Mesodermal cell (in vitro differentiated cells): ENCODE measurements at regions not wholly inside any gene's neighbourhood (a gene's known extent, or its start where the extent isn't known, plus 50 kb on each side); places are given as distances from the start of the nearest gene placed in this dataset.

Experiments
- H3K27ac ChIP-seq: 2 replicates; pipeline ENCODE4 v1.7.0; 2013; ENCODE audit warnings: mild to moderate bottlenecking, low read depth, low read length, moderate library complexity; ENCODE audit not compliant: severe bottlenecking
- H3K36me3 ChIP-seq: 2 replicates; pipeline ENCODE4 v1.7.1; 2013; ENCODE audit warnings: mild to moderate bottlenecking, low read length, moderate library complexity; ENCODE audit not compliant: control insufficient read depth, insufficient read depth
- H3K4me1 ChIP-seq: one replicate; pipeline ENCODE4 v1.7.1; 2013; ENCODE audit warnings: mild to moderate bottlenecking, low read length; ENCODE audit not compliant: insufficient read depth, control insufficient read depth, poor library complexity, severe bottlenecking
- H3K4me3 ChIP-seq: 2 replicates; pipeline ENCODE4 v1.7.0; 2013; ENCODE audit warnings: low read length, control low read depth, mild to moderate bottlenecking; ENCODE audit not compliant: insufficient read depth, poor library complexity, severe bottlenecking; ENCODE audit errors: extremely low read depth
- H3K9me3 ChIP-seq: 2 replicates; pipeline ENCODE4 v1.7.1; 2013; ENCODE audit warnings: mild to moderate bottlenecking, low read length, moderate library complexity; ENCODE audit not compliant: control insufficient read depth
- WGBS, 2 experiments: methylation state at CpG; one replicate each; pipeline ENCODE4 v1.1.5; 2013; ENCODE audit warnings: missing lambda C conversion rate in 2 of 2; ENCODE audit not compliant: insufficient coverage in 2 of 2; 5-methylcytosine and 5-hydroxymethylcytosine counted together

DNA sequence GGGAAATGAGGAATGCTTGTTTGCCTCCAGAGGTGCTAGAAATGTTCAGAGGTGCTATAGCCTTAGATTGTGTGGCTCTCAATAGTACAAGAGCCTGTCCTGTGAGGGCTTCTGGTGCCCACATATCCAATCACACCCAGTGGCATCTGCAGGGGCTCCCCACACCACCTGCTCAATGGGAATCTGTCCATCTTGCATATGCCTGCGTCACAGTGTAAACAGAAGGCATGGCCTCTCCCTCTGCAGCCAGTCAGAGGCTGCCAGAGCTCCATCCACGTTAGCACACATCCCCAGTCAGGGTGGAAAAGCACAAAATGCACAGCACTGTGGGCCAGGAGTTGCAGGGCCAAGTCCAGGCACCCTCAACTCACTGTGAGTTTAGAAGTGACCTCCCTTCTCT lies 113.6 kb upstream of the GRIK3 start:
- 50 to 86% methylated on average over 1 to 2 of the region's 2 CpGs for WGBS, 2 experiments
- Histone ChIP-seq H3K9me3 (no peaks in the 10 kb centered on the region), H3K4me1 (no peaks in the 10 kb centered on the region), H3K4me3 (no peak overlapping the region), H3K27ac (no peak overlapping the region), H3K36me3 (no peaks in the 10 kb centered on the region)

- Histone ChIP-seq H3K9me3 (no peaks in the 10 kb centered on the region), H3K27ac (no peak overlapping the region), H3K4me1 (no peaks in the 10 kb centered on the region), H3K4me3 (no peak overlapping the region), H3K36me3 (no peaks in the 10 kb centered on the region)
- 100% methylated on average over 1 of the region's 1 CpG; no CpG with 5 or more reads in 1 of the 2 experiments for WGBS, 2 experiments
These were observed 114.3 kb upstream of the GRIK3 start for GRCh38 chr1:37148663-37149062.

GRCh38 chr1:37149296-37149695 lies 115.0 kb upstream of the GRIK3 start:
- H3K27ac ChIP-seq: no peak overlapping the region
- H3K36me3 ChIP-seq: no peaks in the 10 kb centered on the region
- WGBS, 2 experiments: 70 to 80% methylated on average over 7 to 8 of the region's 9 CpGs
- H3K4me1 ChIP-seq: no peaks in the 10 kb centered on the region
- H3K4me3 ChIP-seq: no peak overlapping the region
- H3K9me3 ChIP-seq: no peaks in the 10 kb centered on the region

- WGBS, 2 experiments: 73% methylated on average over 3 to 4 of the region's 5 CpGs
- Histone ChIP-seq H3K9me3 (no peaks in the 10 kb centered on the region), H3K36me3 (no peaks in the 10 kb centered on the region), H3K4me1 (no peaks in the 10 kb centered on the region), H3K4me3 (no peak overlapping the region), H3K27ac (no peak overlapping the region)
These were observed 116.7 kb upstream of the GRIK3 start for GRCh38 chr1:37150986-37151385.

- no peak overlapping the region for H3K4me3 ChIP-seq
- 73 to 83% methylated on average over 3 of the region's 3 CpGs for WGBS, 2 experiments
These were observed 117.5 kb upstream of the GRIK3 start for GRCh38 chr1:37151789-37152188.

GRCh38 chr1:37152491-37152890 lies 118.2 kb upstream of the GRIK3 start:
- Histone ChIP-seq H3K4me1 (no peaks in the 10 kb centered on the region), H3K9me3 (no peaks in the 10 kb centered on the region), H3K4me3 (no peak overlapping the region), H3K27ac (no peak overlapping the region), H3K36me3 (no peaks in the 10 kb centered on the region)
- 85 to 86% methylated on average over 4 to 6 of the region's 6 CpGs for WGBS, 2 experiments

More at GRCh38 chr1:37151789-37152188, 117.5 kb upstream of the GRIK3 start:
- H3K27ac ChIP-seq: no peak overlapping the region
- H3K4me1 ChIP-seq: no peaks in the 10 kb centered on the region
- H3K9me3 ChIP-seq: no peaks in the 10 kb centered on the region
- no peaks in the 10 kb centered on the region for H3K36me3 ChIP-seq

DNA sequence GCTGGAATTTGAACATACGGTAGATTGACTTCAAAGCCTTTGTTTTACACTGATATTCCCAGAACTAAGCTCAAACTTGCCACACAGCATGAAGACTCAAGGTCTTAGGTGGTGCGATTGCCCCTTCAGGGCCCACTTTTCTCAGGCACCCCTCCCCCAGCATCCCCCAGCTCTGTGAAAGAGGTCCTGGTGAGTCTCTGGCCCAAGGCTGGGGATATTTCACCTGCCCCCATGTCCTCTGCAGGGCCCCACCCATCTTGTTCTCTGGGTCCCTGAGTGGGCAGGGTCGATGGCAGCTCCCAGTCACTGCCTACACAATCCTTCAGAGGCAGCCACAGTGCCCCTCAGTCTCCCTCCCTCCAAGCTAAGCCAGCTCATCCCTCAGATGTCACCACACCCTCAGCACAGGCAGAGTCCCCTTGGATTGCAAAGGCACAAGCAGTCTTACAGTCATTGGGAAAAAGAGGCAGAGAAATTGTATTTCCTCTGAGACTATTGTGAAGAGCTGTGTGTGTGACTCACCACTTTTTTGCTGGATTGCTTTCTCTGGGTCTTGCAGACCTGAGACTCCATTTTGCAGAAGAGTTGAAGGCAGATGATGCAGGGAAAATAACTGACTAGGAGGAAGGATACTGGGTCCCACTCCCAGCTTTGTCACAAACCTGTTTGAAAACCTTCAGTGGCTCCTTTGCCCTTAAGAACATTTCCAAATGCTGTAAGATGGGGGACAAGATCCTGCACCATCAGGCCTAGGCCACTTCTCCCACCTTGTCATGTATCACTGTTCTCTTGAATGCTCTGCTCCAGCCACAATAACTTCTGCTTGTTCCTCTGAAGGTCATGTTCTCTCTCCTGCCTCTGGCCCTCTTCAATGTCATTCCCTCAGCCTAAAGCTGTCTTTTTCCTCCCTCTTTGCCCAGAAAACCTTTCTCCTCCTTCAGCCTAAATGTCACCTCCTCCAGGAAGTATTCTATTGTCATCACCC lies 119.1 kb upstream of the GRIK3 start:
- no peak overlapping the region for H3K27ac ChIP-seq
- no peak overlapping the region for H3K4me3 ChIP-seq
- no peaks in the 10 kb centered on the region for H3K36me3 ChIP-seq
- H3K9me3 ChIP-seq: no peaks in the 10 kb centered on the region
- 73 to 82% methylated on average over 3 of the region's 3 CpGs for WGBS, 2 experiments
- no peaks in the 10 kb centered on the region for H3K4me1 ChIP-seq

- H3K27ac ChIP-seq: no peak overlapping the region
- peaks cover under 1% of the 10 kb centered on the region for H3K9me3 ChIP-seq
- WGBS, 2 experiments: 82 to 87% methylated on average over 6 of the region's 9 CpGs
- no peak overlapping the region for H3K4me3 ChIP-seq
- H3K4me1 ChIP-seq: no peaks in the 10 kb centered on the region
- no peaks in the 10 kb centered on the region for H3K36me3 ChIP-seq
These were observed 122.3 kb upstream of the GRIK3 start for GRCh38 chr1:37156646-37157045.

- 75 to 84% methylated on average over 4 to 5 of the region's 5 CpGs for WGBS, 2 experiments
- H3K36me3 ChIP-seq: no peaks in the 10 kb centered on the region
These were observed 123.3 kb upstream of the GRIK3 start for GRCh38 chr1:37157634-37158033.

GRCh38 chr1:37158113-37158749 lies 123.9 kb upstream of the GRIK3 start:
- Histone ChIP-seq H3K4me3 (no peak overlapping the region), H3K36me3 (no peaks in the 10 kb centered on the region), H3K4me1 (no peaks in the 10 kb centered on the region), H3K27ac (no peak overlapping the region), H3K9me3 (peaks cover 5% of the 10 kb centered on the region)
- WGBS, 2 experiments: 81 to 90% methylated on average over 4 of the region's 5 CpGs

More at GRCh38 chr1:37157634-37158033, 123.3 kb upstream of the GRIK3 start:
- Histone ChIP-seq H3K4me1 (no peaks in the 10 kb centered on the region), H3K9me3 (peaks cover 5% of the 10 kb centered on the region), H3K4me3 (no peak overlapping the region), H3K27ac (no peak overlapping the region)

GRCh38 chr1:37159102-37159501 lies 124.8 kb upstream of the GRIK3 start:
- Histone ChIP-seq H3K9me3 (peaks cover 5% of the 10 kb centered on the region), H3K4me1 (no peaks in the 10 kb centered on the region), H3K36me3 (no peaks in the 10 kb centered on the region), H3K4me3 (no peak overlapping the region), H3K27ac (no peak overlapping the region)
- WGBS, 2 experiments: no CpG with 5 or more reads among the region's 1 CpG
